Transverse colon (tissue), 4 donors: ENCODE measurements at regions not wholly inside any gene's neighbourhood (a gene's known extent, or its start where the extent isn't known, plus 50 kb on each side); places are given as distances from the start of the nearest gene placed in this dataset.

Source experiments
- DNase-seq: peaks from one replicate; pipeline ENCODE4 v3.0.0-alpha.2; 2019
- H3K27ac ChIP-seq, 4 donors: fragments of 200-600 bp; sonication (generic); 2 replicates each; pipeline ENCODE4 v1.5.1; 2016 to 2018; ENCODE audit warnings: inconsistent platforms in 4 of 4
- H3K27me3 ChIP-seq: fragments of 200-600 bp; sonication (generic); 2 replicates; pipeline ENCODE4 v1.5.1; 2017; ENCODE audit warnings: inconsistent platforms
- H3K36me3 ChIP-seq, 4 donors: fragments of 200-600 bp; sonication (generic); 2 replicates each; pipeline ENCODE4 v1.5.1; 2017 to 2019; ENCODE audit warnings: inconsistent platforms in 4 of 4
- H3K4me1 ChIP-seq, 4 donors: fragments of 200-600 bp; sonication (generic); 2 replicates each; pipeline ENCODE4 v1.5.1; 2017 to 2020; ENCODE audit warnings: inconsistent platforms in 4 of 4
- H3K4me3 ChIP-seq, 4 donors: fragments of 200-600 bp; sonication (generic); 1 replicate in 1 of 4; 2 replicates in 3 of 4; pipeline versions ENCODE4 v1.5.1 to v1.6.1; 2017 to 2019; ENCODE audit warnings: inconsistent platforms in 4 of 4
- H3K9me3 ChIP-seq, 2 donors: fragments of 200-600 bp; sonication (generic); 2 replicates each; pipeline ENCODE4 v1.5.1; 2017 to 2019; ENCODE audit warnings: inconsistent platforms in 2 of 2
- EP300 ChIP-seq: sonication (generic); formaldehyde crosslinking; IDR thresholded peaks from one replicate; pipeline ENCODE4 v1.6.1; 2017; ENCODE audit warnings: antibody characterized with exemption, low read depth
- POLR2A ChIP-seq: fragments of 450-650 bp; IDR thresholded peaks from one replicate; pipeline ENCODE4 v1.6.1; 2016; ENCODE audit warnings: antibody characterized with exemption, mild to moderate bottlenecking, moderate library complexity
- POLR2AphosphoS5 ChIP-seq, 3 donors: sonication (generic); formaldehyde crosslinking; IDR thresholded peaks; one replicate each; pipeline ENCODE4 v1.6.1; 2016; ENCODE audit warnings: antibody characterized with exemption in 3 of 3
- WGBS, 2 donors: methylation state at CpG; one replicate each; pipeline ENCODE4 v1.1.5; 2018; ENCODE audit warnings: low coverage in 1 of 2; 5-methylcytosine and 5-hydroxymethylcytosine counted together
- in situ Hi-C, 4 donors: fragments of 200-750 bp; cut with MboI; loops; one replicate each; pipeline versions ENCODE4 v1.15.0 to v1.15.1; 2017; ENCODE audit warnings: low sequenced_read_pairs in 3 of 4, low pct_ligation_motif_present in 1 of 4, low pct_unique_long_range_greater_than_20kb in 1 of 4
- intact Hi-C: fragments of 100-400 bp; cut with DNase I; formaldehyde crosslinking; loops from one replicate; pipeline ENCODE4 v1.15.1; 2023; ENCODE audit warnings: low total_unique reads
- TF ChIP-seq, protein P1 (sequence below), 5 experiments: fragments of 200-600 bp in 3 of 5; fragments of 450-650 bp in 2 of 5; sonication (generic) in 3 of 5; IDR thresholded peaks; 1 replicate in 2 of 5; 2 replicates in 3 of 5; pipeline ENCODE4 v1.5.1; 2016 to 2017; ENCODE audit warnings: antibody characterized with exemption in 5 of 5, inconsistent platforms in 3 of 5, mild to moderate bottlenecking in 2 of 5, moderate library complexity in 1 of 5

DNA sequence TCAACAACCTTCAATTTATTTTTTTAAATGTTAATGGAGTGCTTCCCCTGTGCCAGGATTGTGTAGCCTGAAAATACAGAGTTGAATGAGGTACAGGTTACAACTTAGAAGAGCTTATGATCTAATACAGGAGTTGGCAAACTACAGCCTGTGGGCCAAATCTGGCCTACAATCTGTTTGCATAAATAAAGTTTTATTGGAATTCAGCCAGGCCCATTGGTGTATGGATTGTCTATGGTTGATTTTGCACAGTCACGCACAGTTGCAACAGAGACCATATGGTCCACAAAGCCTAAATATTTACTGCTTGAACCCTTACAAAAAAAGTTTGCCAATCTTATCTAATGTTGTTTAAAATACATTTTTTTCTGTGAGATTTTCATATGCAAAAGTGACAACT is 177.3 kb upstream of the CCN2 start:
- H3K4me1 ChIP-seq = peaks cover 0 to 28% (median 14%) of the 10 kb centered on the region in 4 donors
- H3K9me3 ChIP-seq = no peaks in the 10 kb centered on the region
- 89 to 100% methylated on average over 1 of the region's 1 CpG for WGBS, 2 donors
- intact Hi-C loops = no loop called here
- no peaks in the 10 kb centered on the region for H3K36me3 ChIP-seq
- DNase-seq = no peak
- no peaks in the 10 kb centered on the region for H3K27me3 ChIP-seq
- in situ Hi-C loops = no loop called here
- no peak overlapping the region for H3K27ac ChIP-seq
- no peak overlapping the region for H3K4me3 ChIP-seq
- TF ChIP-seq POLR2AphosphoS5 (IDR thresholded peaks at IDR 0.05) (no peak), EP300 (no peak), POLR2A (no peak)
- TF ChIP-seq, protein P1, sequence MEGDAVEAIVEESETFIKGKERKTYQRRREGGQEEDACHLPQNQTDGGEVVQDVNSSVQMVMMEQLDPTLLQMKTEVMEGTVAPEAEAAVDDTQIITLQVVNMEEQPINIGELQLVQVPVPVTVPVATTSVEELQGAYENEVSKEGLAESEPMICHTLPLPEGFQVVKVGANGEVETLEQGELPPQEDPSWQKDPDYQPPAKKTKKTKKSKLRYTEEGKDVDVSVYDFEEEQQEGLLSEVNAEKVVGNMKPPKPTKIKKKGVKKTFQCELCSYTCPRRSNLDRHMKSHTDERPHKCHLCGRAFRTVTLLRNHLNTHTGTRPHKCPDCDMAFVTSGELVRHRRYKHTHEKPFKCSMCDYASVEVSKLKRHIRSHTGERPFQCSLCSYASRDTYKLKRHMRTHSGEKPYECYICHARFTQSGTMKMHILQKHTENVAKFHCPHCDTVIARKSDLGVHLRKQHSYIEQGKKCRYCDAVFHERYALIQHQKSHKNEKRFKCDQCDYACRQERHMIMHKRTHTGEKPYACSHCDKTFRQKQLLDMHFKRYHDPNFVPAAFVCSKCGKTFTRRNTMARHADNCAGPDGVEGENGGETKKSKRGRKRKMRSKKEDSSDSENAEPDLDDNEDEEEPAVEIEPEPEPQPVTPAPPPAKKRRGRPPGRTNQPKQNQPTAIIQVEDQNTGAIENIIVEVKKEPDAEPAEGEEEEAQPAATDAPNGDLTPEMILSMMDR (IDR thresholded peaks at IDR 0.05) = no peak

DNA sequence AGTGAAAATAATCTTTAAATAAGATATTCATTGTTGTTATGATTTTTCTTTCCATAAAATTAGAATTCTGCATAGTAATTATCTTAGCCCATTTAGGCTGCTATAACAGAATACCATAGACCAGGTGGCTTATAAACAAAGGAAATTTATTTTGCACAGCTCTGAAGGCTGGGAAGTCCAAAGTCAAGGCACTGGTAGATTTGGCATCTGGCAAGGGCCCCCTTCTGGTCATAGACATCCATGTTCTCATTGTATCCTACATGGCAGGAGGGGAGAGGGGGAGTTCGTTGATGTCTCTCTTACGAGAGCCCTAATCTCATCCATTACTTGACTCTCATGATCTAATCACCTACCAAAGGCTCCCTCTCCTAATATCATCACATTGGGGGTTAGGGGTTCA is 175.0 kb upstream of the CCN2 start:
- H3K27ac ChIP-seq = no peak overlapping the region
- WGBS, 2 donors = 93 to 95% methylated on average over 2 of the region's 2 CpGs
- H3K4me1 ChIP-seq = peaks cover 0 to 9% (median 3%) of the 10 kb centered on the region in 4 donors
- no peaks in the 10 kb centered on the region for H3K9me3 ChIP-seq
- no peaks in the 10 kb centered on the region for H3K36me3 ChIP-seq
- no peak for DNase-seq
- in situ Hi-C loops = no loop called here
- intact Hi-C loops = no loop called here
- H3K27me3 ChIP-seq = no peaks in the 10 kb centered on the region
- H3K4me3 ChIP-seq = no peak overlapping the region
- TF ChIP-seq POLR2AphosphoS5 (IDR thresholded peaks at IDR 0.05) (no peak), EP300 (no peak), POLR2A (no peak)
- TF ChIP-seq, protein P1 (IDR thresholded peaks at IDR 0.05) = no peak

GRCh38 chr6:132122871-132123270 is 171.7 kb upstream of the CCN2 start:
- no peak for DNase-seq

DNA sequence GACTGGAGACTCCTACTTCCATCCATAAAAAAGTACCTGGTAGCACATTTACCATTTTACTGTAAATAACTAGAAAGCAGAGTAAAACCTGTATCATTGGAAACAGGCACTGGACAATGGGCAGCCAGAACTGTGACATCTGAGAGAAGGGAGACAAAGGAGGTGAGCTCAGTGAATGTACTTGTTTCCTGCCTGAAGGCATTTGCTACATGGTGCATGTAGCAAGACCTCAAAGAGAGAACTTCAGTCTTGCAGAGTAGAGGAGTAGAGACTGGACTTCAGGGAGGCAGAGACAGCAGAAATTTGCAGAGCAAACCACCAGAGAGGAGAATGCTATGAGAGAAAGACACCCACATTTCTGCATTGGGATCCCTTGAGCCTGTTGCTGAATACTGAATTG is 171.0 kb upstream of the CCN2 start:
- H3K4me3 ChIP-seq = no peak overlapping the region
- H3K36me3 ChIP-seq = no peaks in the 10 kb centered on the region
- no peaks in the 10 kb centered on the region for H3K27me3 ChIP-seq
- in situ Hi-C loops (no loop called here), intact Hi-C loops (no loop called here)
- no peaks in the 10 kb centered on the region for H3K4me1 ChIP-seq
- no peak for DNase-seq
- H3K9me3 ChIP-seq = no peaks in the 10 kb centered on the region
- no peak for TF ChIP-seq EP300
- TF ChIP-seq, protein P1 (IDR thresholded peaks at IDR 0.05) = no peak
- no peak for TF ChIP-seq POLR2AphosphoS5 (IDR thresholded peaks at IDR 0.05)
- no peak for TF ChIP-seq POLR2A
- H3K27ac ChIP-seq = no peak overlapping the region

More at GRCh38 chr6:132122871-132123270, 171.7 kb upstream of the CCN2 start:
- 62 to 70% methylated on average over 3 to 4 of the region's 4 CpGs for WGBS, 2 donors
- TF ChIP-seq, protein P1 (IDR thresholded peaks at IDR 0.05) = no peak
- TF ChIP-seq POLR2A (no peak), EP300 (no peak), POLR2AphosphoS5 (IDR thresholded peaks at IDR 0.05) (no peak)
- no peaks in the 10 kb centered on the region for H3K36me3 ChIP-seq
- H3K4me3 ChIP-seq = no peak overlapping the region
- H3K27me3 ChIP-seq = no peaks in the 10 kb centered on the region
- no peak overlapping the region for H3K27ac ChIP-seq
- intact Hi-C loops (no loop called here), in situ Hi-C loops (no loop called here)
- no peaks in the 10 kb centered on the region for H3K9me3 ChIP-seq
- H3K4me1 ChIP-seq = no peaks in the 10 kb centered on the region
